ENCODE measurements at regions not wholly inside any gene's neighbourhood (a gene's known extent, or its start where the extent isn't known, plus 50 kb on each side); places are given as distances from the start of the nearest gene placed in this dataset.

DNA sequence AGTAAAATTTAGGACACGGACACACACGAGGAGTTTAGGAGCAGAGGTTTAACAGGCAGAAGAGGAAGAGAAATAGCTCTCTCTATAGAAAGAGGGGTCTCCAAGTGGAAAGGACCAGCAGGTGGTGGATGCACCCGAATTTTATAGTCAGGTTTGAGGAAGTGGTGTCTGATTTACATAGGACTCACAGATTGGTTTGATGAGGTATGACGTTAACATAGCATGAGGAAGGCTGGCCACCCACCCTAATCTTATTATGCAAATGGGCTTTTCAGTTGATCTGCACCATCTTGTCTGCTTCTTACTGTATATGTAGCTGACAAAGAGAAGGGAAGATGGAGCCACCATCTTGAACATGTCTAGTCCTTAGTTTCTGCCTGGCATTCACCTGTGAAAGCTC lies 52.5 kb upstream of the RGS2 start:
- TF ChIP-seq POLR2A (IDR thresholded peaks at IDR 0.05) = no peak
- TF ChIP-seq, protein P1, sequence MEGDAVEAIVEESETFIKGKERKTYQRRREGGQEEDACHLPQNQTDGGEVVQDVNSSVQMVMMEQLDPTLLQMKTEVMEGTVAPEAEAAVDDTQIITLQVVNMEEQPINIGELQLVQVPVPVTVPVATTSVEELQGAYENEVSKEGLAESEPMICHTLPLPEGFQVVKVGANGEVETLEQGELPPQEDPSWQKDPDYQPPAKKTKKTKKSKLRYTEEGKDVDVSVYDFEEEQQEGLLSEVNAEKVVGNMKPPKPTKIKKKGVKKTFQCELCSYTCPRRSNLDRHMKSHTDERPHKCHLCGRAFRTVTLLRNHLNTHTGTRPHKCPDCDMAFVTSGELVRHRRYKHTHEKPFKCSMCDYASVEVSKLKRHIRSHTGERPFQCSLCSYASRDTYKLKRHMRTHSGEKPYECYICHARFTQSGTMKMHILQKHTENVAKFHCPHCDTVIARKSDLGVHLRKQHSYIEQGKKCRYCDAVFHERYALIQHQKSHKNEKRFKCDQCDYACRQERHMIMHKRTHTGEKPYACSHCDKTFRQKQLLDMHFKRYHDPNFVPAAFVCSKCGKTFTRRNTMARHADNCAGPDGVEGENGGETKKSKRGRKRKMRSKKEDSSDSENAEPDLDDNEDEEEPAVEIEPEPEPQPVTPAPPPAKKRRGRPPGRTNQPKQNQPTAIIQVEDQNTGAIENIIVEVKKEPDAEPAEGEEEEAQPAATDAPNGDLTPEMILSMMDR (IDR thresholded peaks at IDR 0.05) = no peak
